ENCODE measurements at regions not wholly inside any gene's neighbourhood (a gene's known extent, or its start where the extent isn't known, plus 50 kb on each side); places are given as distances from the start of the nearest gene placed in this dataset.

GRCh38 chr6:95366414-95366813 lies 210.9 kb upstream of the MANEA start:
- ATAC-seq (no peak), DNase-seq (no peak)
- intact Hi-C loops (cut with DNase I) = no loop called here
- Histone ChIP-seq H3K36me3 (no peaks in the 10 kb centered on the region), H3K4me1 (no peaks in the 10 kb centered on the region), H3K27ac (no peak overlapping the region), H3K4me3 (no peak overlapping the region), H3K27me3 (ENCODE audit: low read depth) (no peaks in the 10 kb centered on the region), H3K9me3 (no peaks in the 10 kb centered on the region)
- TF ChIP-seq, protein P1, sequence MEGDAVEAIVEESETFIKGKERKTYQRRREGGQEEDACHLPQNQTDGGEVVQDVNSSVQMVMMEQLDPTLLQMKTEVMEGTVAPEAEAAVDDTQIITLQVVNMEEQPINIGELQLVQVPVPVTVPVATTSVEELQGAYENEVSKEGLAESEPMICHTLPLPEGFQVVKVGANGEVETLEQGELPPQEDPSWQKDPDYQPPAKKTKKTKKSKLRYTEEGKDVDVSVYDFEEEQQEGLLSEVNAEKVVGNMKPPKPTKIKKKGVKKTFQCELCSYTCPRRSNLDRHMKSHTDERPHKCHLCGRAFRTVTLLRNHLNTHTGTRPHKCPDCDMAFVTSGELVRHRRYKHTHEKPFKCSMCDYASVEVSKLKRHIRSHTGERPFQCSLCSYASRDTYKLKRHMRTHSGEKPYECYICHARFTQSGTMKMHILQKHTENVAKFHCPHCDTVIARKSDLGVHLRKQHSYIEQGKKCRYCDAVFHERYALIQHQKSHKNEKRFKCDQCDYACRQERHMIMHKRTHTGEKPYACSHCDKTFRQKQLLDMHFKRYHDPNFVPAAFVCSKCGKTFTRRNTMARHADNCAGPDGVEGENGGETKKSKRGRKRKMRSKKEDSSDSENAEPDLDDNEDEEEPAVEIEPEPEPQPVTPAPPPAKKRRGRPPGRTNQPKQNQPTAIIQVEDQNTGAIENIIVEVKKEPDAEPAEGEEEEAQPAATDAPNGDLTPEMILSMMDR (IDR thresholded peaks at IDR 0.05) = no peak

DNA sequence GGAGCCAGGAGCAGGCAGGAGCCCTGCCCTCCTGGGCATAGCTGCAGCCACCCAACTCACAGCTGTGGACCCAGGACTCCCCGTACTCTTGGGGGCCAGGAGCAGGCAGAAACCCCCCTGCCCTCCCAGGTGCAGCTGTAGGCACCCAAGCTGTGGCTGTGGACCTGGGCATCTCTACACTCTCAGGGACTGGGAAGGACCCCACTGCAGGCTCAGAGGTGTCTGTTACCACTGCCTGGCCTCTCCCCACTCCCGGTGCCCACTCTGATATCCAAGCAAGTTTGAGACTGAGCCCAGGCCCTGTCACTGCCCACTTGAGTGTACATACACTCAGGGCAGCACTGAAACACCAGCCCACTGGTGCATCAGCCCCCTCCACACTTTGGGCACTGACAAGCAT lies 193.5 kb upstream of the MANEA start:
- Histone ChIP-seq H3K9me3 (no peaks in the 10 kb centered on the region), H3K4me3 (no peak overlapping the region), H3K4me1 (no peaks in the 10 kb centered on the region), H3K27me3 (ENCODE audit: low read depth) (no peaks in the 10 kb centered on the region), H3K36me3 (no peaks in the 10 kb centered on the region), H3K27ac (no peak overlapping the region)
- ATAC-seq (peak in 1 of 2 donors; percentile 30), DNase-seq (no peak)
- intact Hi-C loops (cut with DNase I) = no loop called here
- TF ChIP-seq, protein P1 (IDR thresholded peaks at IDR 0.05) = no peak

GRCh38 chr6:95384988-95385387 lies 192.3 kb upstream of the MANEA start:
- Histone ChIP-seq H3K4me1 (no peaks in the 10 kb centered on the region), H3K9me3 (no peaks in the 10 kb centered on the region), H3K27ac (no peak overlapping the region), H3K27me3 (ENCODE audit: low read depth) (no peaks in the 10 kb centered on the region), H3K4me3 (no peak overlapping the region), H3K36me3 (no peaks in the 10 kb centered on the region)
- DNase-seq (no peak), ATAC-seq (peak in 1 of 2 donors; percentile 32)
- TF ChIP-seq, protein P1 (IDR thresholded peaks at IDR 0.05) = no peak
- intact Hi-C loops (cut with DNase I) = no loop called here

DNA sequence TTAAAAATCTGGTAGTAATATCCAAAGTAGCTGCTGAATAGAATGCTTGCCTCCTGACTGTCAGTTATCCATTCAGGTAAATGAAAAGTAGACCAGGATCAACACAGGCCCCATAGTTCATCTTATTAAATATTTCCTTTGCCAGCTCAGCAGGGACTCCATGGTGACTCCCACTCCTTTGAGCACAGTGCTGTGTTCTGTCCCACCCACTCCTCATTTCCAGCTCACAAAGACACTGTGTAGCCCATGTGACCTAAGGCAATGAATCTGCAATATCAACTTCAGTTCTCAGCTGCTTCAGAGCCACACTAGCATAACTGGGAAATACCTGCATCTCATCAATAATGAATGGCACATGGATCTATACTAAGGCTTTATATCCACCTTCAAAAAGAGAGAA lies 189.5 kb upstream of the MANEA start:
- ATAC-seq = no peak
- Histone ChIP-seq H3K27me3 (ENCODE audit: low read depth) (no peaks in the 10 kb centered on the region), H3K36me3 (no peaks in the 10 kb centered on the region), H3K4me1 (no peaks in the 10 kb centered on the region), H3K4me3 (no peak overlapping the region), H3K27ac (no peak overlapping the region), H3K9me3 (no peaks in the 10 kb centered on the region)
- intact Hi-C loops (cut with DNase I) = no loop called here
- DNase-seq = no peak
- TF ChIP-seq, protein P1 (IDR thresholded peaks at IDR 0.05) = no peak

DNA sequence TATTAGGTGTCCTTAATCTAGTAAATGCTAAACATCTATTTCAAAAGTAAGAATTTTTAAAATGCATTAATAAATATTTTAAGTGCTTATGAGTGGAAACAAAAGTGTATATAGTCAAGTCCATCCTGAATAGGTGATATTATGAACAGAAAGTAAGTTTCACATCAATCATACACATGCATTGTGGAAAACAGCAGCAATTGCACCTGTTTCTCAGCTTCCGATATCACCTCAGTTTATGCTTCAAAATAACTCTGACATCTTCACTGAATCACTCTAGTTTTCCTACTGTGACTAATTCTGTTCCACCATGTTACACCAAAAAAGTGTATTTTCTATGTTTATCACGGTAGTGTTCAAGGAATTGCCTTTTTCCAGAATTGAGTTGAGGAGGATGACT lies 172.6 kb upstream of the MANEA start:
- H3K9me3 ChIP-seq = no peaks in the 10 kb centered on the region
- intact Hi-C loops (cut with DNase I) = no loop called here
- TF ChIP-seq, protein P1 (IDR thresholded peaks at IDR 0.05) = no peak
- no peaks in the 10 kb centered on the region for H3K36me3 ChIP-seq
- no peak overlapping the region for H3K27ac ChIP-seq
- no peak overlapping the region for H3K4me3 ChIP-seq
- no peaks in the 10 kb centered on the region for H3K4me1 ChIP-seq
- ATAC-seq = no peak
- no peak for DNase-seq
- H3K27me3 ChIP-seq (ENCODE audit: low read depth) = no peaks in the 10 kb centered on the region

DNA sequence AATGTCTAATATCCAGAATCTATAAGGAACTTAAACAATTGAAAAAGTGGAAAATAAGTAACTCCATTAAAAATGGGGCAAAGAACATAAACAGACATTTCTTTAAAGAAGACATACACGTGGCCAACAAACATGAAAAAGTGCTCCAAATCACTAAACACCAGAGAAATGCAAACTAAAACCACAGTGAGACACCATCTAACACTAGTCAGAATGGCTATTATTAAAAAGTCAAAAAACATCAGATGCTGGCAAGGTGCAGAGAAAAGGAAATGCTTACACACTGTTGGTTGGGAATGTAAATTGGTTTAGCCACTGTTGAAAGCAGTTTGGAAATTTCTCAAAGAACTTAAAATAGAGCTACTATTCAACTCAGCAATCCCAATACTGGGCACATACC lies 169.2 kb upstream of the MANEA start:
- Histone ChIP-seq H3K27ac (no peak overlapping the region), H3K36me3 (no peaks in the 10 kb centered on the region), H3K4me3 (no peak overlapping the region), H3K9me3 (no peaks in the 10 kb centered on the region), H3K4me1 (no peaks in the 10 kb centered on the region), H3K27me3 (ENCODE audit: low read depth) (no peaks in the 10 kb centered on the region)
- TF ChIP-seq, protein P1 (IDR thresholded peaks at IDR 0.05) = no peak
- ATAC-seq (no peak), DNase-seq (no peak)
- intact Hi-C loops (cut with DNase I) = no loop called here
